H1 (cell line): ENCODE measurements at regions not wholly inside any gene's neighbourhood (a gene's known extent, or its start where the extent isn't known, plus 50 kb on each side); places are given as distances from the start of the nearest gene placed in this dataset.

ENCODE experiments used
- CTCF ChIA-PET: fragments of 300-600 bp; sonication (Branson Sonifier 250); formaldehyde crosslinking; loops from one replicate; lab custom pipeline; 2021; ENCODE audit not compliant: partially characterized antibody; lab: Charles Lee
- POLR2A ChIA-PET: fragments of 300-600 bp; sonication (Branson Sonifier 250); formaldehyde crosslinking; loops from one replicate; lab custom pipeline; 2021; ENCODE audit warnings: inconsistent platforms; ENCODE audit not compliant: partially characterized antibody; lab: Charles Lee
- DNase-seq, 2 experiments: peaks; one replicate each; pipeline versions ENCODE4 v3.0.0 to v3.0.0-alpha.2; 2010 to 2022; ENCODE audit warnings: low spot score in 2 of 2, low read depth in 1 of 2, mixed read lengths in 1 of 2
- FAIRE-seq: peaks from 2 replicates; lab custom pipeline; 2011; peaks lifted over from hg19 to GRCh38; lab: Jason Lieb, UNC
- H2AFZ ChIP-seq: 2 replicates; pipeline ENCODE4 v1.8.1; 2012; ENCODE audit warnings: low read length, inconsistent platforms
- H2AK5ac ChIP-seq: 2 replicates; pipeline ENCODE4 v1.6.1; 2013; ENCODE audit warnings: low read depth, low read length
- H2BK120ac ChIP-seq: replicated peaks from 2 replicates; pipeline ENCODE3; 2013; ENCODE audit warnings: low read depth, low read length, inconsistent platforms
- H2BK12ac ChIP-seq: 2 replicates; pipeline ENCODE4 v1.6.1; 2013; ENCODE audit warnings: low read depth, low read length
- H2BK15ac ChIP-seq: 2 replicates; pipeline ENCODE4 v1.6.1; 2013; ENCODE audit warnings: low read length
- H2BK20ac ChIP-seq: 2 replicates; pipeline ENCODE4 v1.6.1; 2013; ENCODE audit warnings: low read length
- H2BK5ac ChIP-seq: 2 replicates; pipeline ENCODE4 v1.6.1; 2013; ENCODE audit warnings: low read depth, low read length
- H3K14ac ChIP-seq: 2 replicates; pipeline ENCODE4 v1.6.1; 2013; ENCODE audit warnings: inconsistent platforms; ENCODE audit not compliant: insufficient read length
- H3K18ac ChIP-seq: 2 replicates; pipeline ENCODE4 v1.6.1; 2013; ENCODE audit warnings: low read length; ENCODE audit errors: extremely low read depth
- H3K23ac ChIP-seq: 2 replicates; pipeline ENCODE4 v1.6.1; 2013; ENCODE audit warnings: inconsistent platforms; ENCODE audit not compliant: insufficient read length
- H3K23me2 ChIP-seq: 2 replicates; pipeline ENCODE4 v1.6.1; 2013; ENCODE audit warnings: low read depth, low read length
- H3K27ac ChIP-seq: 2 replicates; pipeline ENCODE4 v1.6.1; 2011; ENCODE audit warnings: low read depth, low read length, inconsistent platforms
- H3K27me3 ChIP-seq, 4 experiments: replicated peaks in 1 of 4; 1 replicate in 1 of 4; 2 replicates in 3 of 4; pipeline versions ENCODE4 v1.6.1 to v1.8.1; 2011 to 2013; ENCODE audit warnings: low read length in 3 of 4, mild to moderate bottlenecking in 3 of 4, inconsistent platforms in 2 of 4, mixed read lengths in 2 of 4, moderate library complexity in 1 of 4; ENCODE audit not compliant: control insufficient read depth in 3 of 4, insufficient read depth in 3 of 4; ENCODE audit errors: extremely low read depth in 1 of 4
- H3K36me3 ChIP-seq, 4 experiments: 2 replicates each; pipeline versions ENCODE4 v1.6.1 to v1.8.1; 2011 to 2013; ENCODE audit warnings: mild to moderate bottlenecking in 4 of 4, low read length in 3 of 4, moderate library complexity in 2 of 4, control low read depth in 1 of 4, inconsistent platforms in 1 of 4; ENCODE audit not compliant: insufficient read depth in 4 of 4, control insufficient read depth in 2 of 4
- H3K4ac ChIP-seq: replicated peaks from 2 replicates; pipeline ENCODE3; 2013; ENCODE audit warnings: low read length, low read depth, mixed read lengths, inconsistent platforms; ENCODE audit not compliant: insufficient read length
- H3K4me1 ChIP-seq, 4 experiments: replicated peaks in 1 of 4; 1 replicate in 1 of 4; 2 replicates in 3 of 4; pipeline versions ENCODE4 v1.6.1 to v1.8.1; 2011 to 2013; ENCODE audit warnings: low read length in 3 of 4, inconsistent platforms in 2 of 4, mixed read lengths in 1 of 4; ENCODE audit not compliant: insufficient read depth in 4 of 4, control insufficient read depth in 3 of 4
- H3K4me2 ChIP-seq, 2 experiments: 2 replicates each; pipeline versions ENCODE4 v1.6.1 to v1.8.1; 2011 to 2013; ENCODE audit warnings: low read depth in 2 of 2, low read length in 2 of 2, control low read depth in 1 of 2, inconsistent platforms in 1 of 2, mild to moderate bottlenecking in 1 of 2; ENCODE audit not compliant: insufficient read depth in 1 of 2
- H3K4me3 ChIP-seq, 4 experiments: fragments of 200-600, 300-600 bp in 1 of 4; sonication (generic), shearing (Covaris generic), sonication (Bioruptor Twin) in 1 of 4; 2 replicates each; pipeline versions ENCODE4 v1.5.1 to v1.8.1; 2011 to 2016; ENCODE audit warnings: low read length in 4 of 4, low read depth in 3 of 4, control low read depth in 2 of 4, inconsistent platforms in 2 of 4, mild to moderate bottlenecking in 2 of 4, mixed read lengths in 1 of 4, moderate library complexity in 1 of 4; ENCODE audit not compliant: insufficient read depth in 2 of 4; ENCODE audit errors: extremely low read depth in 1 of 4
- H3K56ac ChIP-seq: replicated peaks from 2 replicates; pipeline ENCODE3; 2013; ENCODE audit warnings: low read depth, mild to moderate bottlenecking, mixed read lengths, low read length, inconsistent platforms; ENCODE audit not compliant: insufficient read length
- H3K79me1 ChIP-seq: 2 replicates; pipeline ENCODE4 v1.6.1; 2013; ENCODE audit warnings: low read depth, low read length, control low read depth
- H3K79me2 ChIP-seq, 2 experiments: 2 replicates each; pipeline versions ENCODE4 v1.6.1 to v1.8.1; 2012 to 2013; ENCODE audit warnings: low read length in 2 of 2, mild to moderate bottlenecking in 2 of 2, inconsistent platforms in 1 of 2; ENCODE audit not compliant: insufficient read depth in 2 of 2, control insufficient read depth in 1 of 2
- H3K9ac ChIP-seq, 4 experiments: replicated peaks in 1 of 4; 1 replicate in 1 of 4; 2 replicates in 3 of 4; pipeline versions ENCODE4 v1.6.1 to v1.8.1; 2011 to 2013; ENCODE audit warnings: low read depth in 3 of 4, low read length in 3 of 4, control low read depth in 2 of 4, mild to moderate bottlenecking in 2 of 4, moderate library complexity in 2 of 4, inconsistent platforms in 1 of 4; ENCODE audit errors: extremely low read depth in 1 of 4
- H3K9me3 ChIP-seq, 2 experiments: 2 replicates each; pipeline versions ENCODE4 v1.6.1 to v1.8.1; 2012 to 2013; ENCODE audit warnings: mild to moderate bottlenecking in 2 of 2, moderate library complexity in 2 of 2, control low read depth in 1 of 2, inconsistent platforms in 1 of 2, low read depth in 1 of 2, low read length in 1 of 2, mixed read lengths in 1 of 2; ENCODE audit not compliant: insufficient read depth in 2 of 2
- H4K20me1 ChIP-seq, 2 experiments: replicated peaks in 1 of 2; 2 replicates each; pipeline versions ENCODE3 to v1.8.1; 2011 to 2013; ENCODE audit warnings: inconsistent platforms in 2 of 2, low read length in 2 of 2, mild to moderate bottlenecking in 1 of 2; ENCODE audit not compliant: insufficient read depth in 2 of 2, control insufficient read depth in 1 of 2
- H4K5ac ChIP-seq: 2 replicates; pipeline ENCODE4 v1.6.1; 2013; ENCODE audit warnings: low read length, low read depth, mixed read lengths, inconsistent platforms; ENCODE audit not compliant: insufficient read length
- H4K8ac ChIP-seq: 2 replicates; pipeline ENCODE4 v1.8.0; 2013; ENCODE audit warnings: mild to moderate bottlenecking, moderate library complexity, low read length, inconsistent platforms; ENCODE audit not compliant: insufficient read depth; ENCODE audit errors: extremely low read depth
- H4K91ac ChIP-seq: replicated peaks from 2 replicates; pipeline ENCODE3; 2013; ENCODE audit warnings: low read length, mixed read lengths, inconsistent platforms; ENCODE audit not compliant: insufficient read length
- CTBP2 ChIP-seq: IDR thresholded peaks from 2 replicates; pipeline ENCODE4 v1.7.0; 2011; ENCODE audit warnings: borderline replicate concordance, mild to moderate bottlenecking, moderate library complexity, mixed read lengths, low read length; ENCODE audit not compliant: insufficient read depth, insufficient read length
- NANOG ChIP-seq: IDR thresholded peaks from 2 replicates; pipeline ENCODE4 v1.6.1; 2011; ENCODE audit warnings: low read length, low read depth, mild to moderate bottlenecking, inconsistent platforms; ENCODE audit not compliant: insufficient read depth, poor library complexity, severe bottlenecking
- TAF7 ChIP-seq: optimal IDR thresholded peaks from 2 replicates; pipeline ENCODE3; 2011; ENCODE audit warnings: low read depth, mild to moderate bottlenecking, inconsistent platforms, low read length, moderate library complexity, borderline replicate concordance
- ZNF274 ChIP-seq: IDR thresholded peaks from 2 replicates; pipeline ENCODE4 v1.7.0; 2012; ENCODE audit warnings: low read length, borderline replicate concordance; ENCODE audit errors: extremely low read depth
- WGBS, 2 experiments: shearing (Covaris generic) in 1 of 2; methylation state at CpG; one replicate each; pipeline versions ENCODE4 v1.1.6 to v1.1.7; 2013 to 2015; ENCODE audit warnings: low lambda C conversion rate in 2 of 2, mixed read lengths in 2 of 2, inconsistent platforms in 1 of 2, low coverage in 1 of 2, missing lambda C conversion rate in 1 of 2; ENCODE audit not compliant: insufficient replicate concordance in 2 of 2, insufficient coverage in 1 of 2, insufficient read length in 1 of 2; ENCODE audit errors: extremely low coverage in 1 of 2, missing lambda C conversion rate in 1 of 2; 5-methylcytosine and 5-hydroxymethylcytosine counted together

- Histone ChIP-seq H3K4me3 (no peak overlapping the region), H2BK12ac (no peak overlapping the region), H3K4me1 (no peaks in the 10 kb centered on the region), H3K14ac (no peak overlapping the region), H4K20me1 (no peaks in the 10 kb centered on the region), H3K23me2 (no peaks in the 10 kb centered on the region; the same call in 1 of the 2 replicates), H3K79me1 (no peaks in the 10 kb centered on the region), H3K56ac (no peak overlapping the region), H2AK5ac (no peak overlapping the region), H2BK15ac (no peak overlapping the region), H4K91ac (no peak overlapping the region), H3K23ac (no peak overlapping the region), H3K9me3 (no peaks in the 10 kb centered on the region), H4K5ac (no peak overlapping the region), H3K4ac (no peak overlapping the region), H3K27me3 (no peaks in the 10 kb centered on the region), H2BK20ac (no peak overlapping the region), H3K18ac (no peak overlapping the region), H3K79me2 (no peaks in the 10 kb centered on the region), H2BK120ac (no peak overlapping the region), H2AFZ (no peak overlapping the region), H3K36me3 (no peaks in the 10 kb centered on the region), H2BK5ac (no peak overlapping the region), H3K27ac (no peak overlapping the region), H3K9ac (no peak overlapping the region), H4K8ac (no peak overlapping the region), H3K4me2 (no peak overlapping the region)
- FAIRE-seq (no peak), DNase-seq (no peak)
- CTCF ChIA-PET: no interaction called here
- TF ChIP-seq CTBP2: no peak
- no peak for TF ChIP-seq TAF7
- TF ChIP-seq NANOG: no peak
- no peak for TF ChIP-seq ZNF274
- 90% methylated on average over 2 of the region's 2 CpGs; no CpG with 5 or more reads in 1 of the 2 experiments for WGBS, 2 experiments
- POLR2A ChIA-PET: no interaction called here
Observed at GRCh38 chr18:34050661-34051060, 174.1 kb downstream of the NOL4 start.
